ENCODE measurements at regions not wholly inside any gene's neighbourhood (a gene's known extent, or its start where the extent isn't known, plus 50 kb on each side); places are given as distances from the start of the nearest gene placed in this dataset.

DNA sequence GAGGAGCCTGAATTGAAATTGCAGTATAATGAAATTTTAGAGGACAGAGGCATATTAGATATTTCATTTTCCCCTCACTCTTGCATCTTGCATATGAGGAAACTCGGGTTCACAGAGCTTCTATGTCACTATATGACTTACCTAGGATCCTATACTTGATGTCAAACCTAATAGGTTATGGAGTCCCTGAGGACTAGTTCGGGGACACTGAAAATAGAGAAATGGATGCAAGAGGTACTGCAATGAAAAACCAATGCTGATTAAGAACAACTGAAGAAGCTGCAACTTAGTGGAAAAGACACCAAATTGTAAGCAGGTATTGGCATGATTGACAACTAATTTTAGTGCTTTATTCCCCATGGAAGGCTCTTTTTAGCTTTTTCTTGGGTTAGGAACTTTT lies 210.1 kb downstream of the IKZF2 start:
- Mint-ChIP-seq H3K4me3 (no peak overlapping the region), H3K4me1 (no peaks in the 10 kb centered on the region), H3K27me3 (ENCODE audit: low read depth in 3 of 3) (peaks cover 0 to 2% (median 1%) of the 10 kb centered on the region in 3 donors), H3K9me3 (peaks cover 0 to 9% (median 2%) of the 10 kb centered on the region in 7 donors), H3K27ac (no peak overlapping the region), H3K36me3 (no peaks in the 10 kb centered on the region)
- DNase-seq, result no peak
- no peak overlapping the region for H2AFZ ChIP-seq (ENCODE audit: insufficient read depth, low read depth, low read length, poor library complexity, severe bottlenecking)
- H3K9me3 ChIP-seq (replicated peaks in 1 of 2; ENCODE audit: control insufficient read depth in 1 of 2, insufficient read depth in 1 of 2, low read length in 2 of 2), result no peaks in the 10 kb centered on the region
- no peak overlapping the region for H3K4me2 ChIP-seq (replicated peaks; ENCODE audit: extremely low read depth, low read length, poor library complexity, severe bottlenecking)
- no peaks in the 10 kb centered on the region for H3K4me1 ChIP-seq (ENCODE audit: control insufficient read depth in 1 of 2, insufficient read depth in 2 of 2, low read length in 2 of 2)
- H3K27ac ChIP-seq (ENCODE audit: low read depth in 1 of 2, low read length in 2 of 2), result no peak overlapping the region
- H3K36me3 ChIP-seq (replicated peaks in 1 of 2; ENCODE audit: control insufficient read depth in 1 of 2, insufficient read depth in 2 of 2, low read length in 2 of 2), result no peaks in the 10 kb centered on the region
- no peaks in the 10 kb centered on the region for H4K20me1 ChIP-seq (ENCODE audit: insufficient read depth, low read length)
- H3K27me3 ChIP-seq (ENCODE audit: control insufficient read depth in 2 of 2, insufficient read depth in 2 of 2, low read length in 2 of 2), result no peaks in the 10 kb centered on the region
- no peak overlapping the region for H3K4me3 ChIP-seq (replicated peaks in 1 of 3; ENCODE audit: low read depth in 2 of 3, low read length in 3 of 3)
- H3K79me2 ChIP-seq (ENCODE audit: insufficient read depth, low read length), result no peaks in the 10 kb centered on the region
- no peak overlapping the region for H3K9ac ChIP-seq (ENCODE audit: insufficient read depth, low read length, poor library complexity, severe bottlenecking)
- TF ChIP-seq, protein P1, sequence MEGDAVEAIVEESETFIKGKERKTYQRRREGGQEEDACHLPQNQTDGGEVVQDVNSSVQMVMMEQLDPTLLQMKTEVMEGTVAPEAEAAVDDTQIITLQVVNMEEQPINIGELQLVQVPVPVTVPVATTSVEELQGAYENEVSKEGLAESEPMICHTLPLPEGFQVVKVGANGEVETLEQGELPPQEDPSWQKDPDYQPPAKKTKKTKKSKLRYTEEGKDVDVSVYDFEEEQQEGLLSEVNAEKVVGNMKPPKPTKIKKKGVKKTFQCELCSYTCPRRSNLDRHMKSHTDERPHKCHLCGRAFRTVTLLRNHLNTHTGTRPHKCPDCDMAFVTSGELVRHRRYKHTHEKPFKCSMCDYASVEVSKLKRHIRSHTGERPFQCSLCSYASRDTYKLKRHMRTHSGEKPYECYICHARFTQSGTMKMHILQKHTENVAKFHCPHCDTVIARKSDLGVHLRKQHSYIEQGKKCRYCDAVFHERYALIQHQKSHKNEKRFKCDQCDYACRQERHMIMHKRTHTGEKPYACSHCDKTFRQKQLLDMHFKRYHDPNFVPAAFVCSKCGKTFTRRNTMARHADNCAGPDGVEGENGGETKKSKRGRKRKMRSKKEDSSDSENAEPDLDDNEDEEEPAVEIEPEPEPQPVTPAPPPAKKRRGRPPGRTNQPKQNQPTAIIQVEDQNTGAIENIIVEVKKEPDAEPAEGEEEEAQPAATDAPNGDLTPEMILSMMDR (IDR thresholded peaks at IDR 0.05), result no peak
- intact Hi-C loops (cut with micrococcal nuclease), result no loop called here
- no CpG with 5 or more reads among the region's 2 CpGs for WGBS (ENCODE audit: insufficient coverage)

DNA sequence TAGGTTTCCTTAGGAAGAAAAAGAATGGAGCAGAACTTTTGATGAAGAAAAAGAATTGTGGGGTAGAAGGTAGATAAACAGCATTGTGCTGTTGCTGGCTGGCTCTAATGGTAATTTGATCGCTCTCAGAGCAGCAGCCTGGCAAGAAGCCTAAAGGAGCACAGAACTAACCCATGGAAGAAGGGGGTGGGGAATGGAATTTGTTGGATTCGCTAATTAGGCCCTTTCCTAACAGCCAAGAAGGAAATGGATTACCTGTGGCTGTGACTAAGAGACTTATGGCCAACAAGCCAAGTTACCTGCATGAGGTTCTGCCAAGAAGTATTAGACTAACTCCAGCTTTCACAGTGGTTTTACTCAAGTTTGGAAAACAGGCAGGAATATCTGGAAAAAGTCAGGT lies 210.6 kb downstream of the IKZF2 start:
- H3K4me1 ChIP-seq (ENCODE audit: control insufficient read depth in 1 of 2, insufficient read depth in 2 of 2, low read length in 2 of 2), result no peaks in the 10 kb centered on the region
- no peak overlapping the region for H3K9ac ChIP-seq (ENCODE audit: insufficient read depth, low read length, poor library complexity, severe bottlenecking)
- WGBS (ENCODE audit: insufficient coverage), result no CpG with 5 or more reads among the region's 2 CpGs
- no peaks in the 10 kb centered on the region for H3K27me3 ChIP-seq (ENCODE audit: control insufficient read depth in 2 of 2, insufficient read depth in 2 of 2, low read length in 2 of 2)
- H3K4me3 ChIP-seq (replicated peaks in 1 of 3; ENCODE audit: low read depth in 2 of 3, low read length in 3 of 3), result no peak overlapping the region
- no peaks in the 10 kb centered on the region for H4K20me1 ChIP-seq (ENCODE audit: insufficient read depth, low read length)
- H3K9me3 ChIP-seq (replicated peaks in 1 of 2; ENCODE audit: control insufficient read depth in 1 of 2, insufficient read depth in 1 of 2, low read length in 2 of 2), result no peaks in the 10 kb centered on the region
- no peaks in the 10 kb centered on the region for H3K36me3 ChIP-seq (replicated peaks in 1 of 2; ENCODE audit: control insufficient read depth in 1 of 2, insufficient read depth in 2 of 2, low read length in 2 of 2)
- H2AFZ ChIP-seq (ENCODE audit: insufficient read depth, low read depth, low read length, poor library complexity, severe bottlenecking), result no peak overlapping the region
- TF ChIP-seq, protein P1 (IDR thresholded peaks at IDR 0.05), result no peak
- no peak overlapping the region for H3K4me2 ChIP-seq (replicated peaks; ENCODE audit: extremely low read depth, low read length, poor library complexity, severe bottlenecking)
- Mint-ChIP-seq H3K36me3 (no peaks in the 10 kb centered on the region), H3K4me3 (no peak overlapping the region), H3K4me1 (no peaks in the 10 kb centered on the region), H3K27ac (no peak overlapping the region), H3K27me3 (ENCODE audit: low read depth in 3 of 3) (peaks cover 0 to 2% (median 1%) of the 10 kb centered on the region in 3 donors), H3K9me3 (peaks cover 0 to 9% (median 2%) of the 10 kb centered on the region in 7 donors)
- no peaks in the 10 kb centered on the region for H3K79me2 ChIP-seq (ENCODE audit: insufficient read depth, low read length)
- no peak overlapping the region for H3K27ac ChIP-seq (ENCODE audit: low read depth in 1 of 2, low read length in 2 of 2)
- intact Hi-C loops (cut with micrococcal nuclease), result no loop called here
- no peak for DNase-seq
